GM21723 (cell line): ENCODE measurements at regions not wholly inside any gene's neighbourhood (a gene's known extent, or its start where the extent isn't known, plus 50 kb on each side); places are given as distances from the start of the nearest gene placed in this dataset.
"Not testable (repeated sequence)": the region's sequence is repeated elsewhere in the genome, so short reads cannot be mapped to it uniquely, and the experiment has no call there.

Source experiments
- ATAC-seq: cut with Tn5 transposase; IDR thresholded peaks from one replicate; pipeline ENCODE4 v1.9.1; 2021; ENCODE audit warnings: mild to moderate bottlenecking, moderate library complexity; ENCODE audit not compliant: unreplicated experiment

DNA sequence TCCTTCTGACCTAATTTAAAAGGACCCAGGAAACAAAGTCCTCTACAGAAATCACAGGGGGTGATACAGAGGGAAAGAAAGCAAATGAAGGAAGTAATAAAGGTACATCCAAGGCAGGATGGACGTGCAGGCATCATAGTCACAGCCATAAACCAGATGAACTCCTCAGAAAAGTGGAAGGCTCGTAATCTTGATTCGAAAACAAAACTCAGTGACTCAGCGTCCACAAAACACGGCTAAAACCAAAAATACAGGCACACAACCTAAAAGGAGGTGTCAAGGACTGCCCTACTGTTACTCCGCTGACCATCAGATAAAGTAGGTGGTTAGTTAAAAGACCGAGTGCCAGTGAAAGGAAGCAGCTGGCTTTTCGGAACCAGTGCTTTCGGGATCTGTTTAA, 81.5 kb downstream of the TRIM69 start:
- not testable (repeated sequence) for ATAC-seq

DNA sequence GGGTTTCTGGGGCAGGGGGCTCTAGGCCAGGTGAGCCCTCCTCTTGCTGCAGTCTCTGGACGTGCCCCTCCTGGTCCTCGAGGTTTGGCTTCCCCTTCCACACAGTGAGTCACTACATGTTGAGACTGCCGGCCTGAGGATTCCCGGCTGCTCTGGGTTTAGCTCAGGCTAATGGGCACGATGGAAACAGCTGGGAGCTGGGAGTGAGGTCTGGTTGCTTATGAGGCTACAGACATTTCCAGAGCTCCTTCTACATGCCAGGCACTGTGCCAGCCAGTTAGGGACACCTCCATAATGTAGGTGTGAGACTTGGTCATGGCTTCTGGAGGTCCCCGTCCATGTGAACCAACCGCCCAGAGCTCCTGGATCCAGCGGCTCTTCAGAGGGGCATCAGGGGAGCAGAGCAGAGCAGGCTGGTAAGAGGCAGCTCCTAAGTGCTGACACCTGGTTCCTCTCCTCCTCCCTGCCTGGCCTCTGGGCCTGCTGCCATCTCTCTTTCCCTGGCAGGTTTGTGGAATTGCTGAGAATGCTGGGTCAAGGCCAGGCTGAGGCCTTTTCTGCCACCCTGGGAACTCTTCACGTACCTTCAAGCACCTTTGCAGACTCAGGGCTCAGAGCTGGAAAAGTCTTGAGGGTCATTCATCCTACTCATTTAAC, 83.1 kb downstream of the TRIM69 start:
- not testable (repeated sequence) for ATAC-seq

DNA sequence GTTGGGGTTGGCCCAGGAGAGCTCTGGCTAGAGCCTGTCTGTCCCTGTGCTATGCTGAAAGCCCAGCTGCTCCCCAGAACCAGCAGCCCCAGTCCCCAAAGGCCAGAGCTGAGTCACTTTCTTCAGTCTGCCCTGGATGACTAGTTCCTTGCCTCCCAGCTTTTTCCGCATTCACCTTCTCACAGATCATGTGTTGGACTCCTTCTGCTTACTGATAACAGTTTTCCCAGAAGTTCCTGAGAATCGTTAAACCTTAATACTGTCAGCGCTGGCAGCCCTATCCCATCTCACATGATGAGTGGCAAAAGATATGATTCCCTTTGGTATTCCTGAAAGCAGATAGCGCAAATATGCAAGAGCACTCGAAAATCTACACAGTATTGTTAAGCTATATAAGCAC, 84.2 kb downstream of the TRIM69 start:
- not testable (repeated sequence) for ATAC-seq

- not testable (repeated sequence) for ATAC-seq
These were observed 84.6 kb downstream of the TRIM69 start for GRCh38 chr15:44820967-44821366.

DNA sequence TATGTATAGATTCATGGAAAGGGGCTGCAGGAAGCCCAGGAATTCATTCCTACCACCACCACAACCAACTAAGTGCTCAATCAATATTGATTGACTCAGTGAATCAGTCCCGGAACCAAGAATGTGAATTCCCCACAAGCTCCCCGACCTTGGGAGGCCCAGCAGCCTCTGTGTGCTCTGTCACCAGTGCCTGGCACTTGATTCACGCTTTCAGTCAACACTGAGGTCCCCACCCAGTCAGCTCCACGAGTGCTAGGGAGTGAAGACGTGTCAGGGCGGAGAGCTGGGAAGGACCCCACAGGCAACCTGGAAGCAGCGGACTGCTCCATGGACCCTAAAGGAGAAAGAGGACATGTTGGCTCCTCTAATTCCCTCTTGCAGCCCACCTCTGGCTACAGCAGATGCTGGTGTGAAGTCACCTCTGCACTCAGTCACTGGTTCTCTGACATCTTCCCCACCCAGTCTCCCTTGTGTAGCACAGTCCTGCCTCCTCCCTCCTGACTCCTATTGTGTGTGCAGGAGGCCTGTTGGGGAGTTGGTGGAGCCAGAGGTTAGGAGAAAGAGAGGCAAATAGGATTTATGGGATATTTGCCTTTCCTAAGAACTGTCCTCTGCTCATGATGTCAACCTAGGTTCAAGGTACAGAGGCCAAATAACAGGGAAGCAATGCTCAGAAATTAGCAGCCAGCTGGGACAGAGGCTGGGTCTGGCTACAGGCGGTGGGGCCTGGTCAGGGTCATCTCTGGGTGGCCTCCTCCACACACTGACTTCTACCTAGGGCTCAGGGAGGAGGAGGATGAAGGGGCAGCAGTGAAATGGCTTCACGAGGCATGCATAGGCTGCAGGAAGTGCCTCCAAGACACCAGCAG, 88.2 kb downstream of the TRIM69 start:
- ATAC-seq = not testable (repeated sequence)

- ATAC-seq = not testable (repeated sequence)
These were observed 90.3 kb downstream of the TRIM69 start for GRCh38 chr15:44826583-44826982.

DNA sequence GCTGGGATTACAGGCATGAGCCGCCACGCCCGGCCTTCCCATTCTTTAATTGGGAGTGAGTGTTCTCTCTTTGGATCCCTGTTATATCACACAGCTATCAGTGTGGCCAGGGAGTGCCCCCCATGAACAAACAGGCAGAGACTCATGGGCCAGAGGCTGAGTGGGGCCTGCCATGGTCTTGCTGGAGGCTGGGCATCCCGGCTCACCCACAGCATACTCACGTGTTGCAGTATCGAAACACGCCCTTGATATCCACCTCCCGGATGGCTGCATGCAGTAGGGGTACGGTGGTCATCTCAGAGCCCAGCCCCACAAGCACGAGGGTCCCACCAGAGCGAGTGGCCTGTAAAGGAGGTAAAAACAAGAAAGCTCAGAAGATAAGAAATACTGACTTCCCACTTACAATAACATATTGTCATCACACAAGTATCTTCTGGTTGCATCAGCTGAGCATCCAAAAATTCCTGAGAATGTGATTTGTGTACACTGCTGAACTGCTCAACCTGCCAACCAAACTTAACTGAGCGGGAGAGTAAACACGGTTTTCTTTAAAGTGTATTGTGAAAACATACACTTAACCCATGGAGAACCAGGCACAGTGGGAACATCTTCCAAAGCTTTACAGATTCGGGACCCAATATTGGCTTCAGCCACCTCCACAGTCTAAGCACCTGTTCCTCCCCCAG, 92.0 kb downstream of the TRIM69 start:
- not testable (repeated sequence) for ATAC-seq

GRCh38 chr15:44829150-44829549, 92.8 kb downstream of the TRIM69 start:
- ATAC-seq = not testable (repeated sequence)

DNA sequence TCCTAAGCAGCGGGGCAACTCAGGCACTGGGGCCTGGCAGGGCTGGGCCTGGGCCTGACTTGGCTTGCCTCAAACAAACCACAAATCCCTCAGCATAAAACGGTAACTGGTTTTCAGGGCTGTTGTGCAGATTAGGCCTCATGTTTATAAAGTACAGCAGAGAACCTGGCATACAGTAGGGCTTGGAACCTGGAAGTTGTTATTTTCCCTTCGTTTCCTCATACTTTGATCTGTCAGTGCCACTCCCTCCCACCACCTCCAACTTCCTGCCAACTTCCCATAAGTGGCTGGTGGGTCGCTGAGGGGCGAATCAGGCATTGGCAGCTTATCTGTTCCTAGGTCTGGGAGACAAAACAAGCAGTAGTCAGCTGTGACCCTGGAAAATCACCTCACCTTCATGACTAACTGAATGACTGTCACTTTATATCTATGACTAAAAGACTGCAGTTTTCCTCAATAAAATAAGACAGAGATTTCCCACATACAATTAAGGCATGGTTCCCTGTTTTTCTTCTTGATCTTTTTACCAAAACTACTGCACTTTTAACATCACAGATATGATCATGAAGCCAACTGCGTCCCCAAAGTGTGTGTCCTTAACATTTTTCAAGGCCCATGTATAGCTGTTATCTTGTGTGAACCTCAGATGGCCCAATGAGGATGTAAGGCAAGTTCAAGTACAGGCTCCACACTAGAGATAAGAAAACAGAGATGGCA, 94.5 kb downstream of the TRIM69 start:
- ATAC-seq = not testable (repeated sequence)

DNA sequence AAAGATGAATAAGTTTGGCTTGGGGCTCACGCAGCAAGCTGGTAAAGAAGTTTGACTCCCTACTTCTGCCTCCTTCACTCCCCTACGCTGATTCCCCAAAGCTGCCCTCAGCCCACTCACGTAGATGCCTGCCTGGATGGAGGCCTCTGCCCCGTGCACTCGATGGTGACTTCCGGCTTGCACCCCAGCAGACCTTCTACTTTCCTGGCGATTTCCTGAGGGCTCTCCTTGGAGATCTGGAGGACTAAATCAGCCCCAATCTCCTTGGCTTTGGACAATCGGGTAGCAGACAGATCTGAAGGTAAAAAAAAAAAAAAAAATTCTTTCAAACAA, 95.0 kb downstream of the TRIM69 start:
- ATAC-seq = not testable (repeated sequence)

DNA sequence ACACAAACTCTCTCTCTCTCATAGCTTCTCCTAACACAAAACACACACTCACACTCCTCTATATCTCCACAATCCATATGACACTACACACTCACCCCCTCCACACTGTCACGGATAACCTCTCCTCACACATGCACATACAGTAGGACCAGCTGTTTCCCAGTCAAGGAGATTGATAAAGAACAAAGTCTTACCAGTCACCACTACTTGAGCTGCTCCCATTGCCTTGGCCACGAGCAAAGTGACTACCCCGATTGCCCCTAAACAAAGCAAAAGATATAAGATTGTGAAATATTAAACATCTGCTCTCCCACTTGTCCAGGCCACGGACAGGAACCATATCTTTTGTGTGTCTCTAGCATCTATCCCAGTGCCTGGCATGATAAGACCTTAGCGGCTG, 95.8 kb downstream of the TRIM69 start:
- ATAC-seq = not testable (repeated sequence)

DNA sequence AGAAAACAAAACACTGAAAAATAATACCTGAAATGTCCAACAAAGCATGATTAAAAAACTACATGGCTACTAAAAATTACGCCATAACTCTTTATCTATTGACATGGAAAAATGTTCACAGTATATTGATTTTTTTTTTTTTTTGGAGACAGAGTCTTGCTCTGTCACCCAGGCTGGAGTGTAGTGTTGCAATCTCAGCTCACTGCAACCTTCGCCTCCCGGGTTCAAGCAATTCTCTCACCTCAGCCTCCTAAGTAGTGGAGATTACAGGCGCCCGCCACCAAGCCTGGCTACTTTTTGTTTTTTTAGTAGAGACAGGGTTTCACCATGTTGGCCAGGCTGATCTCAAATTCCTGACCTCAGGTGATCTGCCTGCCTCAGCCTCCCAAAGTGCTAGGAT, 96.8 kb downstream of the TRIM69 start:
- not testable (repeated sequence) for ATAC-seq

DNA sequence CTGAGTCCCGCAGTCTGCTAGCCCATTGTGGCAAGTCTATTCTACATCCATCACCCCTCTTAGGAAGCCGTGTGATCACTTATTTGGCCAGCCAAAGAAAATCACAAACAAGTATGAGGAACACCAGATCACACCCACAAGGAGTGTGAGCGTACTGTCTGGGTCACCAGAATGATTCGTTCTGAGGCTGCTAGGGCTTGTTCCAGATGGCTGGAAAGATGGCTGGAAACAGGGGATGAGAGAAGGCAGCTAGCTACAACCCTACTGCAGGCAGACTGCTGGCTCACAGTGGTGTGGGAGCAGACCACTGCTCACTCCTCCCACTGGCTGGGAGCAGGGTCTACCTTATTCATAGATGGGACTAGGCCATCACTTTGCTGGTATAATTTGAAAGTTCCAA, 97.4 kb downstream of the TRIM69 start:
- not testable (repeated sequence) for ATAC-seq

GRCh38 chr15:44835082-44835481, 98.8 kb downstream of the TRIM69 start:
- ATAC-seq = not testable (repeated sequence)

DNA sequence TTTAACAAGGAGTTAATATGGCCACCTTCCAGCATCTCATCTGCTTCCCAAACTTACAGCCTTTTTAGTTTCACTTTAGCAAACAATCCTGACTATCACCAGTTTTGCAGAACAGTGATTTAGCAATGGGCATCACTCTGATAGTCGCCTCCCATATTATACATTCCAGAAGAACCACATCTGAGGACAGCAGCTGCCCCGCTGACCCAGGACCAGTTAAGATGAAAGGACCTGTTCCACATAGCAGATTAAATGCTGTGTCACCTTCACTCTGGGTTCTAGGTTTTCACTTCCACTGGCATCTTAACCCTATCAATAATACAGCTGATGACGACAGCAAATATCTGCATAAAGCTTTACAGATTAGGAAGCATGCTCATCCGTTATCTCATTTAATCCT, 99.8 kb downstream of the TRIM69 start:
- no peak for ATAC-seq

- ATAC-seq = not testable (repeated sequence)
These were observed 102.6 kb downstream of the TRIM69 start for GRCh38 chr15:44838929-44839328.

- not testable (repeated sequence) for ATAC-seq
These were observed 105.4 kb downstream of the TRIM69 start for GRCh38 chr15:44841762-44842161.

DNA sequence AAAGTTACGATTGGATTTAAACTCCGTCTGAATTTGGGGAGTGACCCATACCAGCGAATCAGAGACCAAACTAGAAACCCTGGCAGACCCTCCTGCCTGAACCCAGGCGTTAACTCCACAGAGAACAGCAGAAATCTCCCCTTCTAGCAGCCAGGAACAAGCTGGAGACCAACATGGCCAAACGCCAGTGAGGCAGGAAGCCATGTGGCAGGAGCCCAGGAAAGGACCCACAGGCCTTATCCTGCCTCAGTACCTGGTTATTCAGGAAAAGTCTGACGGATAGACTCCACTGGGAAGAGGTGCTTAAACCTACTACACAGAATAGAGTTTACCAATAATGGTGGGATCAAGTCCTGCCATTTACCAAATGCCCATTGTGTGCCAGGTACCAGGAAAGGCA, 106.6 kb downstream of the TRIM69 start:
- ATAC-seq = not testable (repeated sequence)

- ATAC-seq = not testable (repeated sequence)
These were observed 108.6 kb downstream of the TRIM69 start for GRCh38 chr15:44844936-44845335.

- not testable (repeated sequence) for ATAC-seq
These were observed 109.8 kb downstream of the TRIM69 start for GRCh38 chr15:44846156-44846555.

- not testable (repeated sequence) for ATAC-seq
These were observed 108.9 kb upstream of the TERB2 start for GRCh38 chr15:44847555-44847954.
